GM21381 (cell line): ENCODE measurements at regions not wholly inside any gene's neighbourhood (a gene's known extent, or its start where the extent isn't known, plus 50 kb on each side); places are given as distances from the start of the nearest gene placed in this dataset.

Source experiments
- ATAC-seq: cut with Tn5 transposase; IDR thresholded peaks from one replicate; pipeline ENCODE4 v1.9.1; 2021; ENCODE audit warnings: mild to moderate bottlenecking, moderate library complexity; ENCODE audit not compliant: unreplicated experiment

DNA sequence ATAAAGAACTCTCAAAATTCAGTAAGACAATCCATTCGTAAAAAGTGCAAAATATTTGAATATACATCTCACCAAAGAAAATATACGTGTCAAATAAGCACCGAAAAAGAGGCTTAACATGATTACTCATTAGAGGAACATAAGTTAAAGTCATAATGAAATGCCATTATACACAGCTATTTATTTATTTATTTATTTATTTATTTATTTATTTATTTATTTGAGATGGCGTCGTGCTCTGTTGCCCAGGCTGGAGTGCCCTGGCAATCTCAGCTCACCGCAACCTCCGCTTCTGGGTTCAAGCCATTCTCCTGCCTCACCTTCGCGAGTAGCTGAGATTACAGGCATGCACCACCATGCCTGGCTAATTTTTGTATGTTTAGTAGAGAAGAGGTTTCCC is 203.6 kb upstream of the UBASH3B start:
- no peak for ATAC-seq

DNA sequence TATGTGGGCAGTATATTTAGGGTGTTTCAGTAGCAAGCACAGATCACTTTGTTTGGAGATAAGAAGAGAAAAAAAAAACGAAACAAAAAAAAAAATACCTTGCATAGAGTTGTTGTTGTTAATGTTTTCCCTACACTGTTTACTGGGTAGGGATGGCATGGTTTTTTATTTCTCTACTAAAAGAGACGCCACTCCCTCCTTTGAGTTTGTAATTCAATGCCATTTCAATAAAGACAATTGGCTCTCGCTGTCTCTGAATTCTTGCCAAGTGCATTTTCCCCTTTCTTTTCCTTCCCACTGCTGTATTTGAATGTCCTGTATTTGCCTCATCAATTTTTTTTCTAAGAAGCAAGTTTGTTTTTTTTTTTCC is 213.9 kb upstream of the UBASH3B start:
- no peak for ATAC-seq

GRCh38 chr11:122440811-122441665 is 214.5 kb upstream of the UBASH3B start:
- no peak for ATAC-seq

- ATAC-seq: no peak
Measured at GRCh38 chr11:122439866-122440810, 215.4 kb upstream of the UBASH3B start.

GRCh38 chr11:122436188-122436555 is 219.3 kb upstream of the UBASH3B start:
- ATAC-seq: no peak

GRCh38 chr11:122435540-122436187 is 219.9 kb upstream of the UBASH3B start:
- ATAC-seq: no peak

DNA sequence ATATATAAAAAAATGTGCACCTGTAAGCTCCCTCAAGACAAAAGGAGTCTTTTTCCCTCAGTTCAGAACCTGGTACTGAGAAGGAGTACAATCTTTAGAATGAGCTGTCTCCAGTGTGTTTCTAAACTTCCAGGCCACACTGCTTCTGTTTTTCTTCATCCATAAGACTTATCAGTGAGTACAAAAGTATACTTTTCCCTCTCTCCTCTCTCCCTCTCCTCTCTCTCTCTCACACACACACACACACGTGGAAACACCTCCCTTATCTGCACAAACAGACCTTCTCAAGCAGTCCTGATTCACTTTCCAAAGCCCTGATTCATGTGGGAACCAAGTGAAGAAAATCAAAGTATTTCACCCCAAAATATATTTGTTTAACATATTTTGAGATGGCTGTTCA is 220.7 kb upstream of the UBASH3B start:
- no peak for ATAC-seq

GRCh38 chr11:122430490-122430889 is 225.0 kb upstream of the UBASH3B start:
- no peak for ATAC-seq

DNA sequence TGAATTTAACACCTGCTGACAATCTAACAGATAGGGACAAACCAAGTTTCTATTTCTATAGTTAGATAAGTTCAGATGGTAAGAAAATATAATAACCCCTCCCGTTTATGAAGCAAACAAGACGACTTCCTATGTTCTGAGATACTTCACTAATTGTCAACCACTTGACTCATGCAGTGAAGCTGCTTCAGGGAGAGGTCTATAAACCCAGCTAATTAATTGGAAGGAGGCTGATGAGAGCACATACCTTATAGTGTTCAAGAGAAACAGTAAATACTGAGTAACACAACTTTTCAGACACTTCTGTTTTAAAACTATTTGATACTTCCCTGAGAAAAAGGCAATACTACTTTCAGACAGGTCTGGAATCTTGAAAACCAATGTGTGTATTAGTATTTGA is 229.4 kb upstream of the UBASH3B start:
- ATAC-seq: no peak

DNA sequence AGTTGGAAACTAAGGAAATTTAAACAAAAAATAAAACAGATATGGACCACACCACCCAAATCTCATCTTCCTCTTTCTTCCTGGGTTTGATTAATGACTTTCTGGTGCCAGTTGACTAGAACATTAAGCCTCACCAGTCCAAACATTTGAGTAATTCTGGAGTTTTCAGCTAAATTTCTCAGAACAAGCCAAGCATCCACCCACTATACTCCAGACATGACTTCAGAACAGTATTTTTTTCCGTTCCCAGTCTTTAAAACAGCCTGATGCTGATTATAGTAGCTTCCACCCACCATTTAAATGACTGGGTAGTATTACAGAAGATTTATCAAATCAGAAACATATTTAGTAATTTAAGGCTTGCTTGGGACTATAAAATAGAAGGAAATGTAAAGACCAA is 230.9 kb upstream of the UBASH3B start:
- ATAC-seq: no peak

- no peak for ATAC-seq
Measured at GRCh38 chr11:122423886-122424285, 231.6 kb upstream of the UBASH3B start.

- ATAC-seq: no peak
Measured at GRCh38 chr11:122423273-122423672, 232.2 kb upstream of the UBASH3B start.

- ATAC-seq: no peak
Measured at GRCh38 chr11:122422682-122423081, 232.8 kb upstream of the UBASH3B start.

- no peak for ATAC-seq
Measured at GRCh38 chr11:122421702-122422101, 233.8 kb upstream of the UBASH3B start.

GRCh38 chr11:122418032-122418431 is 237.5 kb upstream of the UBASH3B start:
- ATAC-seq: no peak

DNA sequence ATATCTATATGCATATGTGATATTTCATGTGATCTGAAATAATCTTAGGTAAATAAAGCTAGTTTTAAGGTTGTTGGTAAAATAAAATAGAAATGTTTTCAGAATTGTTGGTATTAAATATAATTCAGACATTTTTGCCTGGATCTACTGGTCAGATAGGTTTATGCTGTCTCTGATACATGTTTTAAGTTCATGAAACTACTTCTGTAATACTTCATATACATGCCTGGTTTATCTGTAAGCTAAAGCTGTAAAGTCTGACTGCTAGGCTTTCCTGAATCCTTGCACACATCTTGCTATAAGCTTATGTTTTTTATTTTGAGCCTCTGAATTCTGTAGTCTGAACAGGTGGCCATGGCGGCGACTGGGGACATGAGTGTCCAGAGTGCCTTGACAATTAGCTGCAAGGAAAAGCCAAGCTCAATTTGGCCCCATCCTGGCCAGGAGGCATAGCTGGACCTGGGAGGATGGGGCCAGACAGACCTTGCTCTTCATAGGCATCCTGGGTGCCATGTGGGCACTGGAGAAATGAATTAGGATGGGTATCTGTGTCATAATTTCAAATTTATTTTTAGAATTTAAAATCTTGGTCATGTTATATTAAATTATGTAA is 241.0 kb upstream of the UBASH3B start:
- no peak for ATAC-seq

GRCh38 chr11:122413677-122414076 is 241.8 kb upstream of the UBASH3B start:
- ATAC-seq: no peak

GRCh38 chr11:122412581-122412980 is 242.9 kb upstream of the UBASH3B start:
- no peak for ATAC-seq

DNA sequence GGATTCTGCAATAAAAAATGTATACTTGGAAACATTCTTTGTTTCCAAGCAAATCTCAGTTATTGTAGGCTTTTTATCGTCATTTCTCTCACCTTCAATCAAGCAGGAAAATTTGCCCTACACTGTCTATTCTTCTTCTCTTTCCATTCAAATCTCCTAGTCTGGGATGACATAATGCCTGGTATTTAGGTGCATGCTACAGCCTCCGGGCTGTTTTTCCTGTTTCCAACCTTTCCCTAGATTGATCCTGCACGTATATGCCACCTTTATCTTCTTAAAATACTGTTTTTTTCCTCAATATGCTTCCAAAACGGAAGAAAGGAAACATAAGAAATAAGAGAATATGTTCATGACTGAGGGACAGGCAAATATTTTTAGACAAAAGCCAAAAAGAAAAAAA is 249.1 kb upstream of the UBASH3B start:
- no peak for ATAC-seq

GRCh38 chr11:122405547-122406341 is 249.8 kb upstream of the UBASH3B start:
- no peak for ATAC-seq
